ENCODE measurements at regions not wholly inside any gene's neighbourhood (a gene's known extent, or its start where the extent isn't known, plus 50 kb on each side); places are given as distances from the start of the nearest gene placed in this dataset.

- TF ChIP-seq SP1 (IDR thresholded peaks at IDR 0.05) (no peak), HDGF (IDR thresholded peaks at IDR 0.05; ENCODE audit: borderline replicate concordance) (no peak), NFRKB (IDR thresholded peaks at IDR 0.05) (no peak), FOXA1 (IDR thresholded peaks at IDR 0.05) (no peak), FOXK2 (IDR thresholded peaks at IDR 0.05) (no peak), ELF4 (IDR thresholded peaks at IDR 0.05) (no peak), PKNOX1 (IDR thresholded peaks at IDR 0.05) (no peak), FOXM1 (IDR thresholded peaks at IDR 0.05; ENCODE audit: borderline replicate concordance) (no peak), TARDBP (IDR thresholded peaks at IDR 0.05) (no peak), LEF1 (IDR thresholded peaks at IDR 0.05; ENCODE audit: borderline replicate concordance) (no peak), ARNT (IDR thresholded peaks at IDR 0.05) (no peak), ZNF384 (IDR thresholded peaks at IDR 0.05) (no peak), BHLHE40 (IDR thresholded peaks at IDR 0.05; ENCODE audit: borderline replicate concordance) (no peak), CTBP1 (IDR thresholded peaks at IDR 0.05; ENCODE audit: borderline replicate concordance) (no peak)
Measured at GRCh38 chr12:105798256-105798845, 340.4 kb downstream of the NUAK1 start.
